ENCODE measurements at regions not wholly inside any gene's neighbourhood (a gene's known extent, or its start where the extent isn't known, plus 50 kb on each side); places are given as distances from the start of the nearest gene placed in this dataset.

DNA sequence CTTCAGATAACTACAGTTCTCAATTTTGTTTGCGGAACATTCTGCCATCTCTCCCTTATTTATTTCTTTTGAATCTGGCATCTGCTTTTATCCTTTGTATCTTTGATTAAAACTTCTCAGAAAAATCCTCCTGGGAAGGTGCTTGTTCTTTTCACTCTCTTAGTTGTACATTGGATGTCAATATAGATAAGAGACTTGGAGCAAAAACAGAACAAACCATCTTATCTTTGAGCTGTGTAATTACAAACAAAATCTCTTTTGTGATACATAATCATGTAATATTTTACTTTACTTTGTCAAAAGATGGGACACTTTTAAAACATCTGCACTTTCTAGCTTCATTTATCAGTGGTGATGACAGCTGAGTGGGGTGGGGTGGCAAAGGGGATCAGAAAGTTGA lies 307.2 kb upstream of the LYPLAL1 start:
- TF ChIP-seq, protein P1, sequence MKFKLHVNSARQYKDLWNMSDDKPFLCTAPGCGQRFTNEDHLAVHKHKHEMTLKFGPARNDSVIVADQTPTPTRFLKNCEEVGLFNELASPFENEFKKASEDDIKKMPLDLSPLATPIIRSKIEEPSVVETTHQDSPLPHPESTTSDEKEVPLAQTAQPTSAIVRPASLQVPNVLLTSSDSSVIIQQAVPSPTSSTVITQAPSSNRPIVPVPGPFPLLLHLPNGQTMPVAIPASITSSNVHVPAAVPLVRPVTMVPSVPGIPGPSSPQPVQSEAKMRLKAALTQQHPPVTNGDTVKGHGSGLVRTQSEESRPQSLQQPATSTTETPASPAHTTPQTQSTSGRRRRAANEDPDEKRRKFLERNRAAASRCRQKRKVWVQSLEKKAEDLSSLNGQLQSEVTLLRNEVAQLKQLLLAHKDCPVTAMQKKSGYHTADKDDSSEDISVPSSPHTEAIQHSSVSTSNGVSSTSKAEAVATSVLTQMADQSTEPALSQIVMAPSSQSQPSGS (IDR thresholded peaks at IDR 0.05; ENCODE audit: low read length) = no peak
- TF ChIP-seq TCF7 (IDR thresholded peaks at IDR 0.05; ENCODE audit: borderline replicate concordance) (no peak), GABPA (IDR thresholded peaks at IDR 0.05; ENCODE audit: low read depth) (no peak)
- TF ChIP-seq, protein P2, sequence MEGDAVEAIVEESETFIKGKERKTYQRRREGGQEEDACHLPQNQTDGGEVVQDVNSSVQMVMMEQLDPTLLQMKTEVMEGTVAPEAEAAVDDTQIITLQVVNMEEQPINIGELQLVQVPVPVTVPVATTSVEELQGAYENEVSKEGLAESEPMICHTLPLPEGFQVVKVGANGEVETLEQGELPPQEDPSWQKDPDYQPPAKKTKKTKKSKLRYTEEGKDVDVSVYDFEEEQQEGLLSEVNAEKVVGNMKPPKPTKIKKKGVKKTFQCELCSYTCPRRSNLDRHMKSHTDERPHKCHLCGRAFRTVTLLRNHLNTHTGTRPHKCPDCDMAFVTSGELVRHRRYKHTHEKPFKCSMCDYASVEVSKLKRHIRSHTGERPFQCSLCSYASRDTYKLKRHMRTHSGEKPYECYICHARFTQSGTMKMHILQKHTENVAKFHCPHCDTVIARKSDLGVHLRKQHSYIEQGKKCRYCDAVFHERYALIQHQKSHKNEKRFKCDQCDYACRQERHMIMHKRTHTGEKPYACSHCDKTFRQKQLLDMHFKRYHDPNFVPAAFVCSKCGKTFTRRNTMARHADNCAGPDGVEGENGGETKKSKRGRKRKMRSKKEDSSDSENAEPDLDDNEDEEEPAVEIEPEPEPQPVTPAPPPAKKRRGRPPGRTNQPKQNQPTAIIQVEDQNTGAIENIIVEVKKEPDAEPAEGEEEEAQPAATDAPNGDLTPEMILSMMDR (IDR thresholded peaks at IDR 0.05 in 2 of 3, conservative IDR thresholded peaks at IDR 0.05 in 1 of 3; ENCODE audit: control insufficient read depth in 2 of 3, extremely low read depth in 1 of 3, insufficient read depth in 1 of 3, low read depth in 3 of 3, low read length in 3 of 3) = no peak
- TF ChIP-seq, protein P3, sequence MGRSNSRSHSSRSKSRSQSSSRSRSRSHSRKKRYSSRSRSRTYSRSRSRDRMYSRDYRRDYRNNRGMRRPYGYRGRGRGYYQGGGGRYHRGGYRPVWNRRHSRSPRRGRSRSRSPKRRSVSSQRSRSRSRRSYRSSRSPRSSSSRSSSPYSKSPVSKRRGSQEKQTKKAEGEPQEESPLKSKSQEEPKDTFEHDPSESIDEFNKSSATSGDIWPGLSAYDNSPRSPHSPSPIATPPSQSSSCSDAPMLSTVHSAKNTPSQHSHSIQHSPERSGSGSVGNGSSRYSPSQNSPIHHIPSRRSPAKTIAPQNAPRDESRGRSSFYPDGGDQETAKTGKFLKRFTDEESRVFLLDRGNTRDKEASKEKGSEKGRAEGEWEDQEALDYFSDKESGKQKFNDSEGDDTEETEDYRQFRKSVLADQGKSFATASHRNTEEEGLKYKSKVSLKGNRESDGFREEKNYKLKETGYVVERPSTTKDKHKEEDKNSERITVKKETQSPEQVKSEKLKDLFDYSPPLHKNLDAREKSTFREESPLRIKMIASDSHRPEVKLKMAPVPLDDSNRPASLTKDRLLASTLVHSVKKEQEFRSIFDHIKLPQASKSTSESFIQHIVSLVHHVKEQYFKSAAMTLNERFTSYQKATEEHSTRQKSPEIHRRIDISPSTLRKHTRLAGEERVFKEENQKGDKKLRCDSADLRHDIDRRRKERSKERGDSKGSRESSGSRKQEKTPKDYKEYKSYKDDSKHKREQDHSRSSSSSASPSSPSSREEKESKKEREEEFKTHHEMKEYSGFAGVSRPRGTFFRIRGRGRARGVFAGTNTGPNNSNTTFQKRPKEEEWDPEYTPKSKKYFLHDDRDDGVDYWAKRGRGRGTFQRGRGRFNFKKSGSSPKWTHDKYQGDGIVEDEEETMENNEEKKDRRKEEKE (IDR thresholded peaks at IDR 0.05) = no peak

All from GM12878 (cell line).